HG02610 (cell line): ENCODE measurements at regions not wholly inside any gene's neighbourhood (a gene's known extent, or its start where the extent isn't known, plus 50 kb on each side); places are given as distances from the start of the nearest gene placed in this dataset.

ENCODE experiments used
- ATAC-seq: cut with Tn5 transposase; IDR thresholded peaks from one replicate; pipeline ENCODE4 v1.9.1; 2021; ENCODE audit warnings: mild to moderate bottlenecking, moderate library complexity; ENCODE audit not compliant: unreplicated experiment

- no peak for ATAC-seq
These were observed 59.4 kb upstream of the CITED2 start for GRCh38 chr6:139433631-139434419.

GRCh38 chr6:139431602-139431956 is 57.1 kb upstream of the CITED2 start:
- no peak for ATAC-seq

- ATAC-seq: no peak
These were observed 56.6 kb upstream of the CITED2 start for GRCh38 chr6:139430899-139431601.

GRCh38 chr6:139429580-139430145 is 55.2 kb upstream of the CITED2 start:
- ATAC-seq: no peak

GRCh38 chr6:139427199-139427598 is 52.8 kb upstream of the CITED2 start:
- no peak for ATAC-seq

GRCh38 chr6:139426795-139427194 is 52.3 kb upstream of the CITED2 start:
- ATAC-seq: no peak

- ATAC-seq: no peak
These were observed 51.3 kb upstream of the CITED2 start for GRCh38 chr6:139425780-139426179.

GRCh38 chr6:139423971-139424667 is 49.7 kb upstream of the CITED2 start:
- no peak for ATAC-seq
